HG03097 (cell line): ENCODE measurements at regions not wholly inside any gene's neighbourhood (a gene's known extent, or its start where the extent isn't known, plus 50 kb on each side); places are given as distances from the start of the nearest gene placed in this dataset.
"Not testable (repeated sequence)": the region's sequence is repeated elsewhere in the genome, so short reads cannot be mapped to it uniquely, and the experiment has no call there.

ENCODE experiments used
- ATAC-seq: cut with Tn5 transposase; IDR thresholded peaks from one replicate; pipeline ENCODE4 v1.9.1; 2021; ENCODE audit not compliant: unreplicated experiment, low FRiP score

GRCh38 chr5:82465235-82465634 lies 187.1 kb upstream of the RPS23 start:
- no peak for ATAC-seq

- no peak for ATAC-seq
Observed at GRCh38 chr5:82459626-82460025, 181.5 kb upstream of the RPS23 start.

GRCh38 chr5:82455317-82455716 lies 177.2 kb upstream of the RPS23 start:
- not testable (repeated sequence) for ATAC-seq

- ATAC-seq = no peak
Observed at GRCh38 chr5:82448374-82448773, 170.2 kb upstream of the RPS23 start.

- no peak for ATAC-seq
Observed at GRCh38 chr5:82447913-82448312, 169.8 kb upstream of the RPS23 start.

GRCh38 chr5:82446809-82447208 lies 168.7 kb upstream of the RPS23 start:
- no peak for ATAC-seq

GRCh38 chr5:82445726-82446335 lies 167.7 kb upstream of the RPS23 start:
- no peak for ATAC-seq

- no peak for ATAC-seq
Observed at GRCh38 chr5:82439750-82440445, 161.7 kb upstream of the RPS23 start.

GRCh38 chr5:82437565-82437964 lies 159.4 kb upstream of the RPS23 start:
- not testable (repeated sequence) for ATAC-seq

GRCh38 chr5:82436291-82436690 lies 158.1 kb upstream of the RPS23 start:
- no peak for ATAC-seq

- not testable (repeated sequence) for ATAC-seq
Observed at GRCh38 chr5:82434696-82435660, 156.8 kb upstream of the RPS23 start.

- ATAC-seq = no peak
Observed at GRCh38 chr5:82426464-82427154, 148.5 kb upstream of the RPS23 start.

- ATAC-seq = no peak
Observed at GRCh38 chr5:82425591-82425990, 147.4 kb upstream of the RPS23 start.

GRCh38 chr5:82424211-82424610 lies 146.1 kb upstream of the RPS23 start:
- ATAC-seq = no peak

GRCh38 chr5:82422751-82423181 lies 144.6 kb upstream of the RPS23 start:
- no peak for ATAC-seq

GRCh38 chr5:82422001-82422740 lies 144.0 kb upstream of the RPS23 start:
- ATAC-seq = no peak

- no peak for ATAC-seq
Observed at GRCh38 chr5:82421119-82421518, 143.0 kb upstream of the RPS23 start.

- not testable (repeated sequence) for ATAC-seq
Observed at GRCh38 chr5:82420524-82420923, 142.4 kb upstream of the RPS23 start.

- no peak for ATAC-seq
Observed at GRCh38 chr5:82419559-82420332, 141.6 kb upstream of the RPS23 start.
